Prostate gland (tissue), 2 donors: ENCODE measurements at regions not wholly inside any gene's neighbourhood (a gene's known extent, or its start where the extent isn't known, plus 50 kb on each side); places are given as distances from the start of the nearest gene placed in this dataset.
"Not testable (repeated sequence)": the region's sequence is repeated elsewhere in the genome, so short reads cannot be mapped to it uniquely, and the experiment has no call there.

ENCODE experiments used
- DNase-seq: peaks from one replicate; pipeline ENCODE4 v3.0.0-alpha.2; 2019; ENCODE audit warnings: low spot score
- H3K27ac ChIP-seq, 2 donors: fragments of 200-600 bp; sonication (generic); 2 replicates each; pipeline ENCODE4 v1.5.1; 2017 to 2019
- H3K27me3 ChIP-seq: fragments of 200-600 bp; sonication (generic); replicated peaks from 2 replicates; pipeline ENCODE4 v1.5.1; 2019; ENCODE audit not compliant: insufficient read depth
- H3K36me3 ChIP-seq, 2 donors: fragments of 200-600 bp; sonication (generic); 1 replicate in 1 of 2; 2 replicates in 1 of 2; pipeline versions ENCODE4 v1.5.1 to v1.8.1; 2017 to 2019
- H3K4me1 ChIP-seq: fragments of 200-600 bp; sonication (generic); replicated peaks from 2 replicates; pipeline ENCODE4 v1.5.1; 2019
- H3K4me3 ChIP-seq, 2 donors: fragments of 200-600 bp; sonication (generic); 2 replicates each; pipeline ENCODE4 v1.5.1; 2017 to 2019
- H3K9me3 ChIP-seq: fragments of 200-600 bp; sonication (generic); 2 replicates; pipeline ENCODE4 v1.5.1; 2017
- POLR2A ChIP-seq: fragments of 450-650 bp; IDR thresholded peaks from one replicate; pipeline ENCODE4 v1.6.1; 2016; ENCODE audit warnings: antibody characterized with exemption, mild to moderate bottlenecking
- POLR2AphosphoS5 ChIP-seq: sonication (generic); formaldehyde crosslinking; IDR thresholded peaks from one replicate; pipeline ENCODE4 v1.6.1; 2017; ENCODE audit warnings: antibody characterized with exemption
- WGBS: methylation state at CpG from one replicate; pipeline ENCODE4 v1.1.5; 2018; 5-methylcytosine and 5-hydroxymethylcytosine counted together
- intact Hi-C: fragments of 100-400 bp; cut with DNase I; formaldehyde crosslinking; loops from one replicate; pipeline ENCODE4 v1.14.2; 2022
- TF ChIP-seq, protein P1 (sequence below), 4 experiments: fragments of 200-600 bp in 2 of 4; fragments of 450-650 bp in 2 of 4; sonication (generic) in 2 of 4; IDR thresholded peaks; 1 replicate in 3 of 4; 2 replicates in 1 of 4; pipeline ENCODE4 v1.5.1; 2016 to 2019; ENCODE audit warnings: antibody characterized with exemption in 4 of 4, mild to moderate bottlenecking in 2 of 4, moderate library complexity in 2 of 4

DNA sequence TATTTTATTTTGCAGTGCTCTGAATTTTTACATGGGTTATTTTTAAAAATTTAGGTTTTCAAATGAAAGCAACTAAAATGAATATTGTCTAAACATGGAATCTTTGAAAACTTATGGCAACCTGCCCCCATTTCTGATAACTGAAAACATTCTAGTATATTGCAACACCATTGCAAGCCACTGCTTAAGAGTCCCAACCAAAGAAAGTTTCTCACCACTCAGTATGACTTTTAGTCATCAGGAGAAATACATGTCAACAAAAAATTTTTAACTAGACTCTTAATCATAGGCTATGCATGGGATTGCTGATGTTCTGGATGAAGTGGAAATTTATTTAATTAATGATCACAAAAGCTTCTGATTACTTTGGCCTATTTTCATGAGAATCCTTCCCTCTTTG lies 112.1 kb downstream of the TNFSF18 start:
- no peak for DNase-seq
- no peak overlapping the region for H3K27ac ChIP-seq
- H3K4me1 ChIP-seq: no peaks in the 10 kb centered on the region
- intact Hi-C loops: no loop called here
- H3K27me3 ChIP-seq: no peaks in the 10 kb centered on the region
- TF ChIP-seq, protein P1, sequence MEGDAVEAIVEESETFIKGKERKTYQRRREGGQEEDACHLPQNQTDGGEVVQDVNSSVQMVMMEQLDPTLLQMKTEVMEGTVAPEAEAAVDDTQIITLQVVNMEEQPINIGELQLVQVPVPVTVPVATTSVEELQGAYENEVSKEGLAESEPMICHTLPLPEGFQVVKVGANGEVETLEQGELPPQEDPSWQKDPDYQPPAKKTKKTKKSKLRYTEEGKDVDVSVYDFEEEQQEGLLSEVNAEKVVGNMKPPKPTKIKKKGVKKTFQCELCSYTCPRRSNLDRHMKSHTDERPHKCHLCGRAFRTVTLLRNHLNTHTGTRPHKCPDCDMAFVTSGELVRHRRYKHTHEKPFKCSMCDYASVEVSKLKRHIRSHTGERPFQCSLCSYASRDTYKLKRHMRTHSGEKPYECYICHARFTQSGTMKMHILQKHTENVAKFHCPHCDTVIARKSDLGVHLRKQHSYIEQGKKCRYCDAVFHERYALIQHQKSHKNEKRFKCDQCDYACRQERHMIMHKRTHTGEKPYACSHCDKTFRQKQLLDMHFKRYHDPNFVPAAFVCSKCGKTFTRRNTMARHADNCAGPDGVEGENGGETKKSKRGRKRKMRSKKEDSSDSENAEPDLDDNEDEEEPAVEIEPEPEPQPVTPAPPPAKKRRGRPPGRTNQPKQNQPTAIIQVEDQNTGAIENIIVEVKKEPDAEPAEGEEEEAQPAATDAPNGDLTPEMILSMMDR (IDR thresholded peaks at IDR 0.05): no peak
- TF ChIP-seq POLR2A: no peak
- no peak for TF ChIP-seq POLR2AphosphoS5
- no peaks in the 10 kb centered on the region for H3K9me3 ChIP-seq
- no peak overlapping the region for H3K4me3 ChIP-seq
- H3K36me3 ChIP-seq: no peaks in the 10 kb centered on the region

GRCh38 chr1:172939475-172939874 lies 111.3 kb downstream of the TNFSF18 start:
- intact Hi-C loops: no loop called here
- Histone ChIP-seq H3K9me3 (no peaks in the 10 kb centered on the region), H3K4me3 (no peak overlapping the region), H3K27me3 (no peaks in the 10 kb centered on the region), H3K4me1 (no peaks in the 10 kb centered on the region), H3K36me3 (no peaks in the 10 kb centered on the region), H3K27ac (no peak overlapping the region)
- WGBS: 97% methylated on average over 4 of the region's 4 CpGs
- TF ChIP-seq, protein P1 (IDR thresholded peaks at IDR 0.05): no peak
- no peak for TF ChIP-seq POLR2AphosphoS5
- no peak for TF ChIP-seq POLR2A
- no peak for DNase-seq

- Histone ChIP-seq H3K4me1 (no peaks in the 10 kb centered on the region), H3K27ac (no peak overlapping the region), H3K27me3 (no peaks in the 10 kb centered on the region), H3K9me3 (no peaks in the 10 kb centered on the region), H3K4me3 (no peak overlapping the region), H3K36me3 (no peaks in the 10 kb centered on the region)
- DNase-seq: no peak
- intact Hi-C loops: no loop called here
- TF ChIP-seq POLR2AphosphoS5 (no peak), POLR2A (no peak)
- TF ChIP-seq, protein P1 (IDR thresholded peaks at IDR 0.05): no peak
- 56% methylated on average over 5 of the region's 5 CpGs for WGBS
Observed at GRCh38 chr1:172940174-172940855, 110.4 kb downstream of the TNFSF18 start.

DNA sequence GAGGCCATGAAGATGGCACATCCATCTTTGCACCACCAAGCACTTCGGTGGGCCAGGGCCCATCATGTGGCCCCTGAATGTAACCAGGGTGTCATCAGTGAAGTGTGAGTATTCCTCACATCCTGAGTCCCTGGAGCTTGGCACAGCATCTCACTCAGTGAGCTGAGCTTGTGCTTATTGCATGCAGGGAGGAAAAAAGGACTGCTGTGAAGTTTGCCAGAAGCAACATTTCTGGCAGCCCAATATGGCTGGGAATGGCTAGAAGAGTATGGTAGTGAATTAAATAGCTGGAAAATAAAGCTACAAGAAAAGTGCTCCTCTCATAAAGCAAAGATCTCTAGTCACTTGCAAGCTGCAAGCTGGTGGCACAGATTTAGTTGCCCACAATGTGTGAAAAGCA lies 109.3 kb downstream of the TNFSF18 start:
- no peak for DNase-seq
- Histone ChIP-seq H3K36me3 (no peaks in the 10 kb centered on the region), H3K4me3 (no peak overlapping the region), H3K27ac (no peak overlapping the region), H3K4me1 (no peaks in the 10 kb centered on the region), H3K9me3 (no peaks in the 10 kb centered on the region), H3K27me3 (no peaks in the 10 kb centered on the region)
- WGBS: 94% methylated on average over 1 of the region's 1 CpG
- TF ChIP-seq POLR2A: no peak
- TF ChIP-seq POLR2AphosphoS5: no peak
- TF ChIP-seq, protein P1 (IDR thresholded peaks at IDR 0.05): no peak
- intact Hi-C loops: no loop called here

GRCh38 chr1:172941945-172942344 lies 108.8 kb downstream of the TNFSF18 start:
- H3K27me3 ChIP-seq: no peaks in the 10 kb centered on the region
- no peaks in the 10 kb centered on the region for H3K36me3 ChIP-seq
- intact Hi-C loops: no loop called here
- H3K4me3 ChIP-seq: no peak overlapping the region
- TF ChIP-seq, protein P1 (IDR thresholded peaks at IDR 0.05): no peak
- no peak for TF ChIP-seq POLR2A
- no peak for TF ChIP-seq POLR2AphosphoS5
- WGBS: 75% methylated on average over 2 of the region's 2 CpGs
- H3K27ac ChIP-seq: no peak overlapping the region
- no peak for DNase-seq
- H3K4me1 ChIP-seq: no peaks in the 10 kb centered on the region
- no peaks in the 10 kb centered on the region for H3K9me3 ChIP-seq

GRCh38 chr1:172943138-172943537 lies 107.6 kb downstream of the TNFSF18 start:
- H3K9me3 ChIP-seq, intact Hi-C loops, H3K27me3 ChIP-seq, DNase-seq, H3K36me3 ChIP-seq, H3K27ac ChIP-seq, H3K4me3 ChIP-seq, H3K4me1 ChIP-seq: not testable (repeated sequence)
- 83% methylated on average over 2 of the region's 2 CpGs for WGBS
